WTC11 (cell line): ENCODE measurements at regions not wholly inside any gene's neighbourhood (a gene's known extent, or its start where the extent isn't known, plus 50 kb on each side); places are given as distances from the start of the nearest gene placed in this dataset.

Source experiments
- ATAC-seq: fragments of 200-7000 bp; cut with Tn5 transposase; 2 replicates; pipeline ENCODE4 v1.10.0; 2021; ENCODE audit warnings: mild to moderate bottlenecking, moderate library complexity
- CTCF ChIA-PET: fragments of 300-600 bp; sonication (Branson Sonifier 250); formaldehyde crosslinking; loops from one replicate; lab custom pipeline; 2021; ENCODE audit warnings: antibody characterized with exemption; lab: Charles Lee
- POLR2A ChIA-PET: fragments of 350-600 bp; sonication (Branson Sonifier 250); formaldehyde crosslinking; loops from one replicate; lab custom pipeline; 2021; ENCODE audit warnings: antibody characterized with exemption; lab: Charles Lee
- DNase-seq: peaks from one replicate; pipeline ENCODE4 v3.0.0; 2021; ENCODE audit warnings: low spot score
- H3K27ac Mint-ChIP-seq: 2 replicates; pipeline ENCODE4 v1.8.0; 2021; ENCODE audit warnings: mixed read lengths
- H3K27me3 Mint-ChIP-seq: 2 replicates; pipeline ENCODE4 v1.8.0; 2021; ENCODE audit warnings: low read depth, mild to moderate bottlenecking, moderate library complexity, mixed read lengths
- H3K36me3 Mint-ChIP-seq: 2 replicates; pipeline ENCODE4 v1.8.0; 2021; ENCODE audit warnings: mixed read lengths
- H3K4me1 Mint-ChIP-seq: 2 replicates; pipeline ENCODE4 v1.8.0; 2022; ENCODE audit warnings: mixed read lengths
- H3K4me3 Mint-ChIP-seq: 2 replicates; pipeline ENCODE4 v1.8.0; 2021; ENCODE audit warnings: mild to moderate bottlenecking, moderate library complexity, mixed read lengths
- H3K9me3 Mint-ChIP-seq: 2 replicates; pipeline ENCODE4 v1.8.0; 2021; ENCODE audit warnings: mixed read lengths
- ATF6 ChIP-seq: sonication (generic); formaldehyde crosslinking; IDR thresholded peaks from 2 replicates; pipeline ENCODE4 v1.8.1; 2023; ENCODE audit warnings: mild to moderate bottlenecking, missing genetic modification reagents
- ELF4 ChIP-seq: sonication (generic); formaldehyde crosslinking; IDR thresholded peaks from 2 replicates; pipeline ENCODE4 v1.8.1; 2022; ENCODE audit warnings: low read depth, mild to moderate bottlenecking, moderate library complexity, missing genetic modification reagents
- ERG ChIP-seq: fragments of 250-450 bp; sonication (Bioruptor Pico); IDR thresholded peaks from 2 replicates; pipeline ENCODE4 v1.8.0; 2021; ENCODE audit warnings: mild to moderate bottlenecking
- FOXJ3 ChIP-seq: sonication (generic); formaldehyde crosslinking; IDR thresholded peaks from 2 replicates; pipeline ENCODE4 v1.9.0; 2021; ENCODE audit warnings: missing genetic modification reagents, mild to moderate bottlenecking, borderline replicate concordance
- FOXP1 ChIP-seq: sonication (generic); formaldehyde crosslinking; IDR thresholded peaks from 2 replicates; pipeline ENCODE4 v1.8.0; 2022; ENCODE audit warnings: missing genetic modification reagents, mild to moderate bottlenecking, moderate library complexity, borderline replicate concordance
- GRHL2 ChIP-seq: fragments of 250-450 bp; sonication (Bioruptor Pico); IDR thresholded peaks from 2 replicates; pipeline ENCODE4 v1.8.0; 2022; ENCODE audit warnings: mild to moderate bottlenecking, moderate library complexity; ENCODE audit not compliant: insufficient replicate concordance, severe bottlenecking
- KAT7 ChIP-seq: sonication (generic); formaldehyde crosslinking; IDR thresholded peaks from 2 replicates; pipeline ENCODE4 v1.8.1; 2023; ENCODE audit warnings: missing genetic modification reagents, mild to moderate bottlenecking, borderline replicate concordance
- MLX ChIP-seq: sonication (generic); formaldehyde crosslinking; IDR thresholded peaks from 2 replicates; pipeline ENCODE4 v1.8.1; 2023; ENCODE audit warnings: mild to moderate bottlenecking, missing genetic modification reagents, moderate library complexity
- NFE2L1 ChIP-seq: sonication (generic); formaldehyde crosslinking; IDR thresholded peaks from 2 replicates; pipeline ENCODE4 v1.8.1; 2023; ENCODE audit warnings: missing genetic modification reagents
- PRDM15 ChIP-seq: sonication (generic); formaldehyde crosslinking; IDR thresholded peaks from 2 replicates; pipeline ENCODE4 v1.8.0; 2022; ENCODE audit warnings: missing genetic modification reagents
- TEAD1 ChIP-seq: sonication (generic); formaldehyde crosslinking; IDR thresholded peaks from 2 replicates; pipeline ENCODE4 v1.8.0; 2022; ENCODE audit warnings: mild to moderate bottlenecking, missing genetic modification reagents
- USF1 ChIP-seq: sonication (generic); formaldehyde crosslinking; IDR thresholded peaks from 2 replicates; pipeline ENCODE4 v1.8.0; 2022; ENCODE audit warnings: mild to moderate bottlenecking, missing genetic modification reagents
- ZNF317 ChIP-seq: sonication (generic); formaldehyde crosslinking; IDR thresholded peaks from 2 replicates; pipeline ENCODE4 v1.8.1; 2023; ENCODE audit warnings: low read depth, mild to moderate bottlenecking, moderate library complexity, missing genetic modification reagents, borderline replicate concordance

- Mint-ChIP-seq H3K27me3 (no peaks in the 10 kb centered on the region), H3K36me3 (peaks cover 9% of the 10 kb centered on the region), H3K27ac (no peak overlapping the region), H3K4me1 (peaks cover 21% of the 10 kb centered on the region), H3K4me3 (no peak overlapping the region), H3K9me3 (peaks cover 33% of the 10 kb centered on the region)
- POLR2A ChIA-PET, result no interaction called here
- CTCF ChIA-PET, result interaction anchor here (0.7 kb wide), 1 partner anchor 24 kb away, joined by 4 read pairs; no protein-coding TSS in a partner anchor
- DNase-seq (no peak), ATAC-seq (no peak)
- TF ChIP-seq FOXP1, result no peak
Measured at GRCh38 chr2:11976073-11976472, 229.6 kb downstream of the LPIN1 start.

- DNase-seq, result no peak
- POLR2A ChIA-PET, result no interaction called here
- CTCF ChIA-PET, result no interaction called here
- Mint-ChIP-seq H3K27me3 (no peaks in the 10 kb centered on the region), H3K4me3 (no peak overlapping the region), H3K9me3 (peaks cover 23% of the 10 kb centered on the region), H3K36me3 (peaks cover 9% of the 10 kb centered on the region), H3K4me1 (peaks cover 21% of the 10 kb centered on the region), H3K27ac (no peak overlapping the region)
- ATAC-seq, result no peak
- no peak for TF ChIP-seq MLX (CRISPR knock-in tag)
- TF ChIP-seq FOXJ3, result no peak
- TF ChIP-seq USF1 (CRISPR knock-in tag), result no peak
Measured at GRCh38 chr2:11977766-11978524, 231.5 kb downstream of the LPIN1 start.

GRCh38 chr2:11980809-11981208 lies 234.4 kb downstream of the LPIN1 start:
- Mint-ChIP-seq H3K36me3 (no peaks in the 10 kb centered on the region), H3K27me3 (no peaks in the 10 kb centered on the region), H3K4me1 (peaks cover 17% of the 10 kb centered on the region), H3K9me3 (peaks cover 4% of the 10 kb centered on the region), H3K4me3 (no peak overlapping the region), H3K27ac (no peak overlapping the region)
- DNase-seq (no peak), ATAC-seq (no peak)
- ChIA-PET CTCF (no interaction called here), POLR2A (no interaction called here)
- no peak for TF ChIP-seq TEAD1 (CRISPR knock-in tag)
- TF ChIP-seq ZNF317 (CRISPR knock-in tag), result no peak
- no peak for TF ChIP-seq ATF6

- CTCF ChIA-PET, result no interaction called here
Measured at GRCh38 chr2:11983401-11983800, 237.0 kb downstream of the LPIN1 start.

More at GRCh38 chr2:11983401-11983800, 237.0 kb downstream of the LPIN1 start:
- no peak overlapping the region for H3K4me3 Mint-ChIP-seq
- no peak overlapping the region for H3K27ac Mint-ChIP-seq
- POLR2A ChIA-PET, result no interaction called here
- TF ChIP-seq KAT7, result no peak
- no peak for TF ChIP-seq GRHL2
- no peak for TF ChIP-seq NFE2L1 (CRISPR knock-in tag)
- TF ChIP-seq PRDM15 (CRISPR knock-in tag), result no peak
- TF ChIP-seq ELF4 (CRISPR knock-in tag), result no peak
- no peak for TF ChIP-seq ERG (CRISPR knock-in tag)
- H3K27me3 Mint-ChIP-seq, result no peaks in the 10 kb centered on the region
- no peak for ATAC-seq
- no peaks in the 10 kb centered on the region for H3K36me3 Mint-ChIP-seq
- no peak for DNase-seq
- H3K9me3 Mint-ChIP-seq, result peaks cover 4% of the 10 kb centered on the region
- H3K4me1 Mint-ChIP-seq, result peaks cover 28% of the 10 kb centered on the region
